Coronary artery (tissue), 2 donors: ENCODE measurements at regions not wholly inside any gene's neighbourhood (a gene's known extent, or its start where the extent isn't known, plus 50 kb on each side); places are given as distances from the start of the nearest gene placed in this dataset.

Source experiments
- DNase-seq: peaks from one replicate; pipeline ENCODE4 v3.0.0-alpha.2; 2017; ENCODE audit warnings: low spot score
- H3K27ac ChIP-seq, 2 donors: fragments of 200-600 bp; sonication (generic); one replicate each; pipeline ENCODE4 v1.5.1; 2016 to 2019
- H3K4me3 ChIP-seq: fragments of 200-600 bp; sonication (generic); 2 replicates; pipeline ENCODE4 v1.5.1; 2016; ENCODE audit warnings: mild to moderate bottlenecking, moderate library complexity
- TF ChIP-seq, protein P1 (sequence below): fragments of 200-600 bp; sonication (generic); IDR thresholded peaks from one replicate; pipeline ENCODE4 v1.5.1; 2019; ENCODE audit warnings: antibody characterized with exemption

DNA sequence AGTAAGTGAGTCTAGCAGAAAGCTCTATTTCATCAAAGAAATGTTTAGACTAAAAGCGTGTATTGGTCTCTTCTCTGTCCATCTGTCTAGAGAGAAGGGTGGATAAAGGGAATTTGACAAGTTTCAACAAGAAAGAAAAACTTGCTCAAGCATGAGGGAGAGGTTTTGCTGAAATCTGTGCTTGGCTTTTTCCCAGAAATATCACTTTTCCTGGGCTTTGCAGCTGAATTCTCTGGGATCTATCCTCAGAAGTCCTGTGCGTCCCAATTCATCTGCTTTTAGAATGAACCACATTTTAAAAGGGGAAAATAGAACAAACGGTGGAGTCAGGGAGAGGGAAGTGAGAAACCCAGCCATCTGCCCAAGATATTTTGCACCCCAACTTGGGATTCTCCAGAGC, 59.6 kb upstream of the CELF2 start:
- H3K4me3 ChIP-seq: no peak overlapping the region
- DNase-seq: no peak
- TF ChIP-seq, protein P1, sequence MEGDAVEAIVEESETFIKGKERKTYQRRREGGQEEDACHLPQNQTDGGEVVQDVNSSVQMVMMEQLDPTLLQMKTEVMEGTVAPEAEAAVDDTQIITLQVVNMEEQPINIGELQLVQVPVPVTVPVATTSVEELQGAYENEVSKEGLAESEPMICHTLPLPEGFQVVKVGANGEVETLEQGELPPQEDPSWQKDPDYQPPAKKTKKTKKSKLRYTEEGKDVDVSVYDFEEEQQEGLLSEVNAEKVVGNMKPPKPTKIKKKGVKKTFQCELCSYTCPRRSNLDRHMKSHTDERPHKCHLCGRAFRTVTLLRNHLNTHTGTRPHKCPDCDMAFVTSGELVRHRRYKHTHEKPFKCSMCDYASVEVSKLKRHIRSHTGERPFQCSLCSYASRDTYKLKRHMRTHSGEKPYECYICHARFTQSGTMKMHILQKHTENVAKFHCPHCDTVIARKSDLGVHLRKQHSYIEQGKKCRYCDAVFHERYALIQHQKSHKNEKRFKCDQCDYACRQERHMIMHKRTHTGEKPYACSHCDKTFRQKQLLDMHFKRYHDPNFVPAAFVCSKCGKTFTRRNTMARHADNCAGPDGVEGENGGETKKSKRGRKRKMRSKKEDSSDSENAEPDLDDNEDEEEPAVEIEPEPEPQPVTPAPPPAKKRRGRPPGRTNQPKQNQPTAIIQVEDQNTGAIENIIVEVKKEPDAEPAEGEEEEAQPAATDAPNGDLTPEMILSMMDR: no peak
- no peak overlapping the region for H3K27ac ChIP-seq

DNA sequence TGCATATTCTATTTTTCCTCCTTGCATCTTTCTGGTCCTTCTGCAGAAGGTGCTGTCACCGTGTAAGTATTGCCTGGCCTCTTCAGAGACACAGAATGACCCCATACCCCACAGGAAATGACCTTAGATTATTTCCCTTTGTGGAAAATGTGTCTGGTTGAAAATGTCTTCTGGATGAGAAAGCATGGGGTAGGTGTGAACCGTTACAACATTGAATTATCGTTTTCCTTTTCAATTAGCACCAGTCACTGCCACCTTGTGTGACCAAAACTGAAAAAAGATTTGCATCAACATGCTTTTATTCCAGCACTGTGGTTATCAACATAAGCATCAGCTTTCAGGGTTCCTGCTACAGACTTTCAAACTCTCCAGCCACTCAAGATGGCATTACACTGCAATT, 58.0 kb upstream of the CELF2 start:
- Histone ChIP-seq H3K4me3 (no peak overlapping the region), H3K27ac (no peak overlapping the region)
- DNase-seq: no peak
- TF ChIP-seq, protein P1: no peak

DNA sequence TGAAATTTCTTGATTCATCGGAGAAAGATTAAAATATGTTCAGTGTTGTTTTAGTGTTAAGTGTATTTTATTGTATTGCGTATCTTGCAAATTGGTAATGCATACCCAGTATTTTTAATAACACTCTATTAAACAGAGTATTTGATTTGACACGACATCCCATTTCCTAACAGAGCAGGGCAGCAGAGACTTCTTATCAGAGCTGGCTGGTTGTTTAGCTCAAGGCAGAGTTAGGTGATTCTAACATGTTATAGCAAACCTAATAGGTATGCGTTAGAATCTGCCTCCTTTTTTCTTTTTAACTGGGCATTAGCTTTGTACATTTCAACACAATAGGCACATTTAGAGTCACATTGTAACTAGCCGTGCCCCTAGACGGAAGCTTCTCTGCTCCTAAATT, 57.1 kb upstream of the CELF2 start:
- no peak for DNase-seq
- no peak overlapping the region for H3K4me3 ChIP-seq
- TF ChIP-seq, protein P1: no peak
- no peak overlapping the region for H3K27ac ChIP-seq

DNA sequence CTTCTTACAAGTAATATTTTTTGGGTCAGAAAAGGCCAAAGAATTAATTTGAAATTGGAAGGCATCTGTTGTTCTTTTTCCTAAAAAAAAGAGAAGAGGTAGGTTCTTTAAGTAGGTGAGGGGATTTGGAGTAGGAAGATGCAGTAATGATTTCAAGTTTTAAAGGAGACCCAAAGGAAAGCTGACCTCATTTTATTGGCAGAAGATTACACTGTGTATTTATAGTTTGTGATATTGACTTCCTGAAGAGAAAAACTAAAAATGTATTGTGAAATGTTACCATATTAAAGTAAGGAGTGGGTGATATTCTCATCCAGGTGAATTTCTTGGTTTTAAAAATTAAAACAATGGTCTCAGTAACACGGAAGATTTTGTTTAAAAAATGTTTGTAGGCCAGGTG, 56.6 kb upstream of the CELF2 start:
- no peak overlapping the region for H3K27ac ChIP-seq
- TF ChIP-seq, protein P1: no peak
- H3K4me3 ChIP-seq: no peak overlapping the region
- no peak for DNase-seq

DNA sequence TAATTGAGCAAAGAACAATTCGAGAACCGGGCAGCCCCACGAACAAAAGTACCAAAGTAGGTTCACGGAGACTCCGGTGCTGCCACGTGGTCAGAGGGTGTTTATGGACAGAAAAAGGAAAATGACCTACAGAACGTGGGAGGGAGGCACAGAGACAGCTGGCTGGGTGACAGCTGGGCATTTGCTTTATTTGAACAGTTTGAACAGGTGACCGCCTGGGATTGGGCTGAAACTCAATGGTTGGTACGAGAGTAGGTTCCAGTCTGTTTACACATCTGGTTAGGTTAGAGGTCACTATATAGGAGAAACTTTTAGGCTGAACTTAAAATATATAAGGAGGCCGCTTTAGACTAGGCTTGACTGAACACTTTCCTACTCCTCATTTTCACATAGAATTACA, 50.6 kb upstream of the CELF2 start:
- no peak for DNase-seq
- H3K4me3 ChIP-seq: no peak overlapping the region
- H3K27ac ChIP-seq: no peak overlapping the region
- TF ChIP-seq, protein P1: no peak

DNA sequence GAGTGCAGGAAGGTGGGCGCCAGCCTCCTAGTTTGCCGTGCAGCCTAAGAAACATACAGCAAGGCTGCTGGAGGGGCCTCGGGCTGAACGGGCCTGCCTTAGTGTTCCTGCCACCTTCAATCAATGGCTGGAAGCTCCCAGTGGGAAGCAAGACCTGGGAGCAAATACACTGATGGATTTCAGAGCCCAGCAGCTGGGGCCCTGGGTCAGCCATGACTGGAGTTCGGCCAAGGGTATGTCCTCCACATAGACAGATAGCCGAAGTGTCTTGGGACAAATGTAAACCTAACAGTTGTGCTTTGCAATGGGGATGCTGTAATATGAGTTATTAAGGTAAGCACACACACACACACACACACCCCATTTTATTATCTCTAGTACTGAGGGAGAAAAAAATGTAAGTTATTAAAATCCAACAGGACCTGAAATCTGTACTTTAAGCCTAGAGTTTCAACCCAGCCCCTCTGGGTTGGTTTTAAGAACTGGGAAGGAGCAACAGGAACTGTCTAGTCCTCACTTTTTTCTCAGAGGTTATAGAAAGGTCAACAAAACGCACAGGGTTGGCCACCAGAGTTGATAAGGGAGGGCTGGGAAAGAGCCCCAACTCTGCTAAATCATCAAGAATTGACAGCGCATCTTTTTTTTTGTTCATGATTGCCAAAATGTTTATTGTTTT, 50.0 kb upstream of the CELF2 start:
- no peak for DNase-seq
- H3K27ac ChIP-seq: no peak overlapping the region
- TF ChIP-seq, protein P1: no peak

More for the DNA sequence above, 50.0 kb upstream of the CELF2 start:
- H3K4me3 ChIP-seq: no peak overlapping the region
